Testis (tissue), 2 donors: ENCODE measurements at regions not wholly inside any gene's neighbourhood (a gene's known extent, or its start where the extent isn't known, plus 50 kb on each side); places are given as distances from the start of the nearest gene placed in this dataset.
"Not testable (repeated sequence)": the region's sequence is repeated elsewhere in the genome, so short reads cannot be mapped to it uniquely, and the experiment has no call there.

ENCODE experiments used
- DNase-seq: peaks from one replicate; pipeline ENCODE4 v3.0.0-alpha.2; 2019
- H3K27ac ChIP-seq, 2 donors: fragments of 200-600 bp; sonication (generic); one replicate each; pipeline ENCODE4 v1.5.1; 2019
- H3K27me3 ChIP-seq: fragments of 200-600 bp; sonication (generic); one replicate; pipeline ENCODE4 v1.5.1; 2019
- H3K36me3 ChIP-seq: fragments of 200-600 bp; sonication (generic); one replicate; pipeline ENCODE4 v1.5.1; 2017; ENCODE audit warnings: low read depth; ENCODE audit errors: missing control alignments
- H3K4me1 ChIP-seq: fragments of 200-600 bp; sonication (generic); one replicate; pipeline ENCODE4 v1.5.1; 2019
- H3K4me3 ChIP-seq, 2 donors: fragments of 200-600 bp; sonication (generic); one replicate each; pipeline ENCODE4 v1.5.1; 2017 to 2019
- H3K9me3 ChIP-seq: fragments of 200-600 bp; sonication (generic); one replicate; pipeline ENCODE4 v1.5.1; 2017
- CTCF ChIP-seq, 3 experiments: fragments of 450-650 bp in 2 of 3; fragments of 200-600 bp in 1 of 3; sonication (generic) in 1 of 3; IDR thresholded peaks; one replicate each; pipeline ENCODE4 v1.5.1; 2016 to 2019; ENCODE audit warnings: antibody characterized with exemption in 3 of 3, mild to moderate bottlenecking in 2 of 3, moderate library complexity in 1 of 3
- POLR2A ChIP-seq: fragments of 450-650 bp; IDR thresholded peaks from one replicate; pipeline ENCODE4 v1.6.1; 2017; ENCODE audit warnings: antibody characterized with exemption, mild to moderate bottlenecking, moderate library complexity
- WGBS, 2 donors: methylation state at CpG; one replicate each; pipeline ENCODE4 v1.1.5; 2018; 5-methylcytosine and 5-hydroxymethylcytosine counted together
- intact Hi-C: fragments of 100-400 bp; cut with DNase I; formaldehyde crosslinking; loops from one replicate; pipeline ENCODE4 v1.15.1; 2023; ENCODE audit warnings: low total_unique reads

GRCh38 chr6:86205980-86206379 is 563.3 kb upstream of the SYNCRIP start:
- intact Hi-C loops: no loop called here
- DNase-seq: no peak
- Histone ChIP-seq H3K27ac (no peak overlapping the region), H3K9me3 (no peaks in the 10 kb centered on the region), H3K4me1 (no peaks in the 10 kb centered on the region), H3K4me3 (no peak overlapping the region), H3K36me3 (no peaks in the 10 kb centered on the region), H3K27me3 (no peaks in the 10 kb centered on the region)
- WGBS, 2 donors: 55 to 56% methylated on average over 10 of the region's 10 CpGs
- no peak for TF ChIP-seq CTCF (IDR thresholded peaks at IDR 0.05)
- no peak for TF ChIP-seq POLR2A

GRCh38 chr6:86203044-86203443 is 560.4 kb upstream of the SYNCRIP start:
- DNase-seq: no peak
- no peaks in the 10 kb centered on the region for H3K4me1 ChIP-seq
- H3K27me3 ChIP-seq: no peaks in the 10 kb centered on the region
- no peaks in the 10 kb centered on the region for H3K36me3 ChIP-seq
- no peak overlapping the region for H3K4me3 ChIP-seq
- H3K27ac ChIP-seq: no peak overlapping the region
- intact Hi-C loops: no loop called here
- 62 to 65% methylated on average over 3 of the region's 3 CpGs for WGBS, 2 donors
- TF ChIP-seq CTCF (IDR thresholded peaks at IDR 0.05): no peak
- TF ChIP-seq POLR2A: no peak
- no peaks in the 10 kb centered on the region for H3K9me3 ChIP-seq

- TF ChIP-seq CTCF (IDR thresholded peaks at IDR 0.05): no peak
- no peak for TF ChIP-seq POLR2A
- no peak for DNase-seq
Measured at GRCh38 chr6:86193821-86194220, 551.1 kb upstream of the SYNCRIP start.

GRCh38 chr6:86192123-86192522 is 549.4 kb upstream of the SYNCRIP start:
- peak; percentile 28 for DNase-seq
- 61 to 66% methylated on average over 3 of the region's 3 CpGs for WGBS, 2 donors
- H3K4me3 ChIP-seq: no peak overlapping the region
- intact Hi-C loops: no loop called here
- no peaks in the 10 kb centered on the region for H3K4me1 ChIP-seq
- H3K9me3 ChIP-seq: no peaks in the 10 kb centered on the region
- TF ChIP-seq CTCF (IDR thresholded peaks at IDR 0.05): peak in 2 of 3 experiments; percentile 21 to 39
- TF ChIP-seq POLR2A: no peak
- H3K27me3 ChIP-seq: no peaks in the 10 kb centered on the region
- no peak overlapping the region for H3K27ac ChIP-seq
- H3K36me3 ChIP-seq: no peaks in the 10 kb centered on the region

More at GRCh38 chr6:86193821-86194220, 551.1 kb upstream of the SYNCRIP start:
- 87 to 95% methylated on average over 3 of the region's 3 CpGs for WGBS, 2 donors
- H3K27me3 ChIP-seq: no peaks in the 10 kb centered on the region
- no peak overlapping the region for H3K4me3 ChIP-seq
- H3K9me3 ChIP-seq: no peaks in the 10 kb centered on the region
- intact Hi-C loops: no loop called here
- no peaks in the 10 kb centered on the region for H3K4me1 ChIP-seq
- H3K36me3 ChIP-seq: no peaks in the 10 kb centered on the region
- H3K27ac ChIP-seq: no peak overlapping the region

GRCh38 chr6:86175149-86175548 is 532.5 kb upstream of the SYNCRIP start:
- H3K4me3 ChIP-seq, H3K4me1 ChIP-seq, H3K9me3 ChIP-seq, intact Hi-C loops, H3K27me3 ChIP-seq, H3K27ac ChIP-seq, H3K36me3 ChIP-seq: not testable (repeated sequence)
- WGBS, 2 donors: 36 to 54% methylated on average over 9 of the region's 9 CpGs
- TF ChIP-seq CTCF (IDR thresholded peaks at IDR 0.05): peak in 2 of 3 experiments; percentile 10 to 17
- peak; percentile 69 for DNase-seq
